Stomach (tissue), 8 donors: ENCODE measurements at regions not wholly inside any gene's neighbourhood (a gene's known extent, or its start where the extent isn't known, plus 50 kb on each side); places are given as distances from the start of the nearest gene placed in this dataset.

Experiments used
- DNase-seq, 2 donors: peaks; one replicate each; pipeline versions ENCODE4 v3.0.0 to v3.0.0-alpha.2; 2013 to 2019
- H3K27ac ChIP-seq, 5 donors: fragments of 200-600 bp in 4 of 5; sonication (generic) in 4 of 5; one replicate each; pipeline ENCODE4 v1.5.1; 2013 to 2019; ENCODE audit warnings: mild to moderate bottlenecking in 1 of 5, moderate library complexity in 1 of 5
- H3K27me3 ChIP-seq, 3 donors: fragments of 200-600 bp; sonication (generic); one replicate each; pipeline ENCODE4 v1.5.1; 2017 to 2019; ENCODE audit warnings: mixed run types in 1 of 3
- H3K36me3 ChIP-seq, 4 donors: fragments of 200-600 bp; sonication (generic); 1 replicate in 3 of 4; 2 replicates in 1 of 4; pipeline ENCODE4 v1.5.1; 2016 to 2019
- H3K4me1 ChIP-seq, 4 donors: fragments of 200-600 bp; sonication (generic); one replicate each; pipeline ENCODE4 v1.5.1; 2016 to 2019
- H3K4me3 ChIP-seq, 4 donors: fragments of 200-600 bp; sonication (generic) in 3 of 4; one replicate each; pipeline ENCODE4 v1.5.1; 2016 to 2019; ENCODE audit warnings: mild to moderate bottlenecking in 1 of 4
- H3K9me3 ChIP-seq, 4 donors: fragments of 200-600 bp; sonication (generic); one replicate each; pipeline ENCODE4 v1.5.1; 2016 to 2019
- EP300 ChIP-seq: sonication (generic); formaldehyde crosslinking; IDR thresholded peaks from one replicate; pipeline ENCODE4 v1.6.1; 2017; ENCODE audit warnings: antibody characterized with exemption
- POLR2A ChIP-seq, 4 donors: fragments of 450-650 bp; IDR thresholded peaks; one replicate each; pipeline ENCODE4 v1.6.1; 2016; ENCODE audit warnings: antibody characterized with exemption in 4 of 4, control low read depth in 2 of 4, mild to moderate bottlenecking in 1 of 4, moderate library complexity in 1 of 4
- POLR2AphosphoS5 ChIP-seq, 3 donors: sonication (generic); formaldehyde crosslinking; IDR thresholded peaks; one replicate each; pipeline ENCODE4 v1.6.1; 2016; ENCODE audit warnings: antibody characterized with exemption in 3 of 3
- WGBS, 5 donors: extraction: QIAGEN DNeasy Blood & Tissue Kit in 3 of 5; methylation state at CpG; one replicate each; pipeline versions ENCODE4 v1.1.5 to v1.1.7; 2013 to 2018; 5-methylcytosine and 5-hydroxymethylcytosine counted together
- intact Hi-C: fragments of 100-400 bp; cut with DNase I; formaldehyde crosslinking; loops from one replicate; pipeline ENCODE4 v1.15.1; 2023; ENCODE audit warnings: low total_unique reads
- TF ChIP-seq, protein P1 (sequence below), 7 experiments: fragments of 450-650 bp in 4 of 7; fragments of 200-600 bp in 3 of 7; sonication (generic) in 3 of 7; IDR thresholded peaks; one replicate each; pipeline ENCODE4 v1.5.1; 2016 to 2019; ENCODE audit warnings: antibody characterized with exemption in 7 of 7, control low read depth in 2 of 7, mild to moderate bottlenecking in 1 of 7
- donor health status: healthy with polysubstance abuse.
- donor health status: Bipolar disorder and iron deficiency.
- donor health status: healthy.

DNA sequence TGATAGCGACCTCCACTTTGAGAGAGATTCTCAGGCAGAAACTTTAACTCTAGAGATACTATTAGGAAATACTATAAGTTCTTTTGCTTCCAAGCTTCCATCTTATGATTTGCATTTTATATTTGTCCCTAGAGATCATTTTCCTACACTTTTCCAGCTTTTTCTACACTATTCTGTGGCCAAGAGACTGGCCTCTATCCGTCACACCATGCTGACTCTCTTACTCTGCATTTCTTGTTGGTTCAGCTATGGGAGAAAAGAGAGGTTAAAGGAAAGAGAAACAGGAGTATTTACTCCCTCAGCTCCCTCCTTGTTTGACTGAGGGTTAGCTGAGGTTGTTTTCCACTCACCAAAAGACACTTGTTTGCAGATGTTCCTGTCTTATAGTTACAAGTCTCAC, 665.6 kb upstream of the CXADR start:
- DNase-seq, result no peak
- Histone ChIP-seq H3K36me3 (no peaks in the 10 kb centered on the region), H3K9me3 (no peaks in the 10 kb centered on the region), H3K4me1 (peaks cover 0 to under 1% (median 0%) of the 10 kb centered on the region in 4 donors), H3K27me3 (no peaks in the 10 kb centered on the region), H3K27ac (no peak overlapping the region), H3K4me3 (no peak overlapping the region)
- intact Hi-C loops, result no loop called here
- WGBS, 5 donors, result 74 to 87% (median 78%) methylated on average over 2 of the region's 2 CpGs
- TF ChIP-seq POLR2AphosphoS5 (IDR thresholded peaks at IDR 0.05) (no peak), EP300 (no peak), POLR2A (IDR thresholded peaks at IDR 0.05) (no peak)
- TF ChIP-seq, protein P1, sequence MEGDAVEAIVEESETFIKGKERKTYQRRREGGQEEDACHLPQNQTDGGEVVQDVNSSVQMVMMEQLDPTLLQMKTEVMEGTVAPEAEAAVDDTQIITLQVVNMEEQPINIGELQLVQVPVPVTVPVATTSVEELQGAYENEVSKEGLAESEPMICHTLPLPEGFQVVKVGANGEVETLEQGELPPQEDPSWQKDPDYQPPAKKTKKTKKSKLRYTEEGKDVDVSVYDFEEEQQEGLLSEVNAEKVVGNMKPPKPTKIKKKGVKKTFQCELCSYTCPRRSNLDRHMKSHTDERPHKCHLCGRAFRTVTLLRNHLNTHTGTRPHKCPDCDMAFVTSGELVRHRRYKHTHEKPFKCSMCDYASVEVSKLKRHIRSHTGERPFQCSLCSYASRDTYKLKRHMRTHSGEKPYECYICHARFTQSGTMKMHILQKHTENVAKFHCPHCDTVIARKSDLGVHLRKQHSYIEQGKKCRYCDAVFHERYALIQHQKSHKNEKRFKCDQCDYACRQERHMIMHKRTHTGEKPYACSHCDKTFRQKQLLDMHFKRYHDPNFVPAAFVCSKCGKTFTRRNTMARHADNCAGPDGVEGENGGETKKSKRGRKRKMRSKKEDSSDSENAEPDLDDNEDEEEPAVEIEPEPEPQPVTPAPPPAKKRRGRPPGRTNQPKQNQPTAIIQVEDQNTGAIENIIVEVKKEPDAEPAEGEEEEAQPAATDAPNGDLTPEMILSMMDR (IDR thresholded peaks at IDR 0.05), result no peak

DNA sequence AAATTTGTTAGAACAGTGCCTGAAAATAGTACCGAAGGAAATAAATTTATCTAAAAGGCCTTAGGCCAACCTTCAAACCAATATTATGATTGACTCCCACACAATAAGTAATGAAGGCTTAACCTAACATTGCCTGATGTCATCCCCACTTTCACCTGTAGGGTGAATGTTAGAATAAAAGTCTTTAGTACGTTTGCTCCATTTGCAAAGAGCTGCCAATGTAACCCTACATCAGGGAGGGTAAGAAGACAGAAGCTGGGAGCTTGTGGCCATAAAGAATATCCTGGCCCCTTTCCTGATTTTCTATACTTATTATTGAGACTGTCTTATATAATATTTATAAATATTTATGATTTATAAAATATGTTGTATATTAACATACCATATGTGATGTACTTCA, 661.8 kb upstream of the CXADR start:
- TF ChIP-seq EP300, result no peak
- TF ChIP-seq, protein P1 (IDR thresholded peaks at IDR 0.05), result no peak
- TF ChIP-seq POLR2AphosphoS5 (IDR thresholded peaks at IDR 0.05), result no peak
- intact Hi-C loops, result no loop called here
- H3K27ac ChIP-seq, result no peak overlapping the region
- H3K27me3 ChIP-seq, result no peaks in the 10 kb centered on the region
- no peaks in the 10 kb centered on the region for H3K4me1 ChIP-seq
- H3K4me3 ChIP-seq, result no peak overlapping the region
- 72 to 80% (median 77%) methylated on average over 2 of the region's 2 CpGs for WGBS, 5 donors
- no peaks in the 10 kb centered on the region for H3K36me3 ChIP-seq
- peaks cover 0 to 13% (median 3%) of the 10 kb centered on the region in 4 donors for H3K9me3 ChIP-seq
- no peak for DNase-seq

DNA sequence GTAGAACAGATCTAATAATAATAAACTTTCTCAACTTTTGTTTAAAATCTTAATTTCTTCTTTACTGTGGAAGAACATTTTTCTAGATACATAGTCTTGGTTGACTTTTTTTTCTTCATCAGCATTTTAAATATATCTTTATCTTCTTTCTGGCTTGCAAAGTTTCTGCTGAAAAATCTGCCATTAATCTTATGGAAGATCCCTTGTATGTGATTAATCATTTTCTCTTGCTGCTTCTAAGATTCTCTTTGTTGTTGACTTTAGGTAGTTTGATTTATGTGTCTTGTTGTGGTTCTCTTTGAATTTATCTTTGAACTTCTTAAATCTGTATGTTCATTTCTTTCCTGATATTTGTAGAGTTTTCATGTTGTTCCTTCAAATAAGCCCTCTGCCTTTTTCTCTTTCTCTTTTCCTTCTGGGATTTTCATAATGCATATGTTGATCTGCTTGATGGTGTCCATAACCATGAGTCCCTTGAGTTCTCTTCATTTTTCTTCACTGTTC, 657.6 kb upstream of the CXADR start:
- Histone ChIP-seq H3K4me1 (no peaks in the 10 kb centered on the region), H3K27me3 (no peaks in the 10 kb centered on the region), H3K36me3 (no peaks in the 10 kb centered on the region), H3K4me3 (no peak overlapping the region), H3K9me3 (peaks cover 0 to 22% (median 6%) of the 10 kb centered on the region in 4 donors), H3K27ac (no peak overlapping the region)
- DNase-seq, result no peak
- intact Hi-C loops, result no loop called here
- TF ChIP-seq EP300, result no peak
- no peak for TF ChIP-seq POLR2A (IDR thresholded peaks at IDR 0.05)
- TF ChIP-seq POLR2AphosphoS5 (IDR thresholded peaks at IDR 0.05), result no peak
- TF ChIP-seq, protein P1 (IDR thresholded peaks at IDR 0.05), result no peak

DNA sequence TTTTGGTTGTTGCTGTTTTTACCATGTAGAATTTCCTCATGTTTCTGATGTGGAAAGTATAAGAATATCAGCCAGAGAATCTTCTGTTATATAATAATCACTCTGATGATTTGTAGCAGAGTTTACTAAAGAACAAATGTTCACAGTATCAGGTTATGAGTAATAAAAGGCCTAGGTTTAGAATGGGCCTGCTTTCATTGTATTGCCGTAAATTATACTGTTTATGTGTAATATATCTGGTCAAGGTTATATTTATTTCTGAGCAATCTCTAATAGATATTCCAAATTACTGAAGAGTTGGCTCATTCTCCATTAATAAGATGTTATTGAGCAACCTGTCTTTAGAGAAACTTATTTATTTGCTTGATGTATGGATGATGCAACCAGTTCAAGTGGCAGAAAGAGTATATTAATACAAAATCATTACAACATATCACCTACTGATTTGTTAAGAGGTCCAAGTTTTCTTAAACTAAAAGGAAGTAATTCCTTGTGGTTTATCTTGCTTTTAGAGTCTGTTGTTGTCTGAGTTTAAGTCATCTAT, 649.4 kb upstream of the CXADR start:
- 86 to 98% (median 91%) methylated on average over 1 of the region's 1 CpG for WGBS, 5 donors
- Histone ChIP-seq H3K9me3 (no peaks in the 10 kb centered on the region), H3K27ac (no peak overlapping the region), H3K4me3 (no peak overlapping the region), H3K36me3 (no peaks in the 10 kb centered on the region), H3K4me1 (no peaks in the 10 kb centered on the region), H3K27me3 (no peaks in the 10 kb centered on the region)
- intact Hi-C loops, result no loop called here
- no peak for TF ChIP-seq EP300
- TF ChIP-seq POLR2AphosphoS5 (IDR thresholded peaks at IDR 0.05), result no peak
- TF ChIP-seq, protein P1 (IDR thresholded peaks at IDR 0.05), result no peak
- TF ChIP-seq POLR2A (IDR thresholded peaks at IDR 0.05), result no peak
- no peak for DNase-seq
